HG02884 (cell line): ENCODE measurements at regions not wholly inside any gene's neighbourhood (a gene's known extent, or its start where the extent isn't known, plus 50 kb on each side); places are given as distances from the start of the nearest gene placed in this dataset.
"Not testable (repeated sequence)": the region's sequence is repeated elsewhere in the genome, so short reads cannot be mapped to it uniquely, and the experiment has no call there.

Source experiments
- ATAC-seq: cut with Tn5 transposase; IDR thresholded peaks from one replicate; pipeline ENCODE4 v1.9.1; 2021; ENCODE audit warnings: mild to moderate bottlenecking, moderate library complexity; ENCODE audit not compliant: unreplicated experiment

- no peak for ATAC-seq
Measured at GRCh38 chr2:106261871-106262321, 67.8 kb upstream of the UXS1 start.

DNA sequence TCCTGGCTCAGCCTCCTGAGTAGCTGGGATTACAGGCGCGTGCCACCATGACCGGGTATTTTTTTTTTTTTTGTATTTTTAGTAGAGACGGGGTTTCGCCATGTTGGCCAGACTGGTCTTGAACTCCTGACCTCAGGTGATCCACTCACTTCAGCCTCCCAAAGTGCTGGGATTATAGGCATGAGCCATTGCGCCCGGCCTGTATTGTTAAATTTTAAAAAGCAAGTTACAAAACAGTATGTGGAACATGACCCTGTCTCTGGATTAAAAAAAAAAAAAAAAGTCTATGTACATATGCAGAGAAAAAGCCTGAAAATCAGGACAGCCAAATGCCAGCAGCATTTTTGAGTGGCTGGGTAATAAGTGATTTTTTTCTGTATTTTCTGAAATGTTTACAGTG is 64.8 kb upstream of the UXS1 start:
- ATAC-seq: not testable (repeated sequence)

GRCh38 chr2:106257830-106258229 is 63.7 kb upstream of the UXS1 start:
- ATAC-seq: no peak

- no peak for ATAC-seq
Measured at GRCh38 chr2:106257135-106257534, 63.0 kb upstream of the UXS1 start.

GRCh38 chr2:106249157-106249828 is 55.2 kb upstream of the UXS1 start:
- ATAC-seq: not testable (repeated sequence)

DNA sequence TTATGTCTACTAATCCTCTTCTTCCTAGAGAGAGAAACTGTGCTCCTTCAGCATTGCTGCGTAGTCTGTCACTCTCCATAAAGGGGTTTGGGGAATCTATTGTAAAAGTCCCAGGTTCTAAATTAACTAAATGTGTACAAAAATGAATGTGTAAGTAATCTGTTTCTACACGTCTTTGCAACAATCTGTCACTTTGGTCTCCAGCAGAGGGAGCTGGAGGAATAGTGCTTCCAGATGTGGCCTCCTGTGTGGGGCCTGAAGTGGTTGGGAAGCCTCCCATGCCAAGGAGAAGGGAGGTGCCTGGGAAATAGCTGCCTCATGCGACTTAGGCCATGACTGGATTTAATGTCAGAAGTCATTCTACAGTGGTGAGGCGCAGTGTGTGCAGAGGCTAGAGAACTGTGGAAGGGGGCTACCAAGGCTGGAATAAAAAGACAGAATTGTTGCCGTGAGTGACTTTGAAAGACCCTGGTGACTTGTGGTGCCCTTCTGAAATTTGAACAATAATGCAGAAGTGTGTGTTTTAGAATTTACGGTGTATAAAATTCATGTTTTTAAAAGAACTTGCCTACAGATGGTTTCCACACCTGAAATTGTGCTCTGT is 54.5 kb upstream of the UXS1 start:
- ATAC-seq: peak; percentile 52
